ENCODE measurements at regions not wholly inside any gene's neighbourhood (a gene's known extent, or its start where the extent isn't known, plus 50 kb on each side); places are given as distances from the start of the nearest gene placed in this dataset.

- H3K36me3 ChIP-seq (ENCODE audit: insufficient read depth, low read length, poor library complexity, severe bottlenecking) = no peaks in the 10 kb centered on the region
- no TSS peak for BruUV-seq (replicated peaks)
- H3K27me3 ChIP-seq (replicated peaks; ENCODE audit: insufficient read depth, low read depth, low read length, poor library complexity) = no peaks in the 10 kb centered on the region
- no peak for DNase-seq (ENCODE audit: low spot score)
- no peak overlapping the region for H3K4me3 ChIP-seq (ENCODE audit: low read depth, low read length, poor library complexity, severe bottlenecking)
- intact Hi-C loops (cut with micrococcal nuclease; ENCODE audit: unreplicated experiment) = no loop called here
- H3K9me3 ChIP-seq (ENCODE audit: low read depth, low read length, poor library complexity, severe bottlenecking) = no peaks in the 10 kb centered on the region
- H3K4me1 ChIP-seq (ENCODE audit: insufficient read depth, low read length, poor library complexity, severe bottlenecking) = no peaks in the 10 kb centered on the region
- ChIA-PET POLR2A (ENCODE audit: low non-redundant PET) (no interaction called here), CTCF (no interaction called here)
- no peak for TF ChIP-seq EZH2 (IDR thresholded peaks at IDR 0.05; ENCODE audit: borderline replicate concordance, low read depth, low read length, poor library complexity, severe bottlenecking)
- TF ChIP-seq CTCF (conservative IDR thresholded peaks at IDR 0.05; ENCODE audit: low read depth, low read length) = no peak
- no peak overlapping the region for H3K27ac ChIP-seq (ENCODE audit: low read depth, low read length, poor library complexity, severe bottlenecking)
Observed at GRCh38 chr1:94621802-94622201, 80.2 kb upstream of the F3 start.

- no peak overlapping the region for H3K27ac ChIP-seq (ENCODE audit: low read depth, low read length, poor library complexity, severe bottlenecking)
- TF ChIP-seq CTCF (conservative IDR thresholded peaks at IDR 0.05; ENCODE audit: low read depth, low read length) = no peak
- no peak for TF ChIP-seq EZH2 (IDR thresholded peaks at IDR 0.05; ENCODE audit: borderline replicate concordance, low read depth, low read length, poor library complexity, severe bottlenecking)
- intact Hi-C loops (cut with micrococcal nuclease; ENCODE audit: unreplicated experiment) = no loop called here
- no peak for DNase-seq (ENCODE audit: low spot score)
- BruUV-seq (replicated peaks) = no TSS peak
- POLR2A ChIA-PET (ENCODE audit: low non-redundant PET) = no interaction called here
- H3K36me3 ChIP-seq (ENCODE audit: insufficient read depth, low read length, poor library complexity, severe bottlenecking) = no peaks in the 10 kb centered on the region
- CTCF ChIA-PET = no interaction called here
- H3K4me1 ChIP-seq (ENCODE audit: insufficient read depth, low read length, poor library complexity, severe bottlenecking) = peaks cover under 1% of the 10 kb centered on the region
- H3K9me3 ChIP-seq (ENCODE audit: low read depth, low read length, poor library complexity, severe bottlenecking) = no peaks in the 10 kb centered on the region
- H3K4me3 ChIP-seq (ENCODE audit: low read depth, low read length, poor library complexity, severe bottlenecking) = no peak overlapping the region
- H3K27me3 ChIP-seq (replicated peaks; ENCODE audit: insufficient read depth, low read depth, low read length, poor library complexity) = no peaks in the 10 kb centered on the region
Observed at GRCh38 chr1:94621395-94621794, 79.8 kb upstream of the F3 start.

- Histone ChIP-seq H3K9me3 (ENCODE audit: low read depth, low read length, poor library complexity, severe bottlenecking) (no peaks in the 10 kb centered on the region), H3K36me3 (ENCODE audit: insufficient read depth, low read length, poor library complexity, severe bottlenecking) (no peaks in the 10 kb centered on the region), H3K27me3 (replicated peaks; ENCODE audit: insufficient read depth, low read depth, low read length, poor library complexity) (no peaks in the 10 kb centered on the region), H3K4me3 (ENCODE audit: low read depth, low read length, poor library complexity, severe bottlenecking) (no peak overlapping the region), H3K27ac (ENCODE audit: low read depth, low read length, poor library complexity, severe bottlenecking) (no peak overlapping the region), H3K4me1 (ENCODE audit: insufficient read depth, low read length, poor library complexity, severe bottlenecking) (peaks cover 5% of the 10 kb centered on the region)
- no peak for TF ChIP-seq EZH2 (IDR thresholded peaks at IDR 0.05; ENCODE audit: borderline replicate concordance, low read depth, low read length, poor library complexity, severe bottlenecking)
- TF ChIP-seq CTCF (conservative IDR thresholded peaks at IDR 0.05; ENCODE audit: low read depth, low read length) = no peak
- no peak for DNase-seq (ENCODE audit: low spot score)
- intact Hi-C loops (cut with micrococcal nuclease; ENCODE audit: unreplicated experiment) = no loop called here
- CTCF ChIA-PET = no interaction called here
- POLR2A ChIA-PET (ENCODE audit: low non-redundant PET) = no interaction called here
- no TSS peak for BruUV-seq (replicated peaks)
Observed at GRCh38 chr1:94620345-94621031, 78.9 kb upstream of the F3 start.

All from A673 (cell line).